HCT116 (cell line): ENCODE measurements at regions not wholly inside any gene's neighbourhood (a gene's known extent, or its start where the extent isn't known, plus 50 kb on each side); places are given as distances from the start of the nearest gene placed in this dataset.

Source experiments
- ATAC-seq: fragments of 200-7000 bp; cut with Tn5 transposase; 2 replicates; pipeline ENCODE4 v1.9.1; 2020; ENCODE audit warnings: mild to moderate bottlenecking, moderate library complexity
- BruUV-seq: library from RNA; stranded (reverse); fragments of 400-500 nt; replicated peaks from 2 replicates; lab custom pipeline; 2021; lab: Mats Ljungman, UMichigan
- CTCF ChIA-PET: fragments of 300-600 bp; sonication (Branson Sonifier 250); formaldehyde crosslinking; loops from one replicate; lab custom pipeline; 2021; ENCODE audit warnings: antibody characterized with exemption; lab: Charles Lee
- POLR2A ChIA-PET: fragments of 300-600, 350-600 bp; sonication (Branson Sonifier 250); formaldehyde crosslinking; loops from one replicate; lab custom pipeline; 2021; ENCODE audit warnings: antibody characterized with exemption; lab: Charles Lee
- RAD21 ChIA-PET, 2 experiments: fragments of 300-600 bp; sonication (Branson Sonifier 250); formaldehyde crosslinking; loops; one replicate each; lab custom pipeline; 2023; ENCODE audit warnings: low total read pairs in 2 of 2; ENCODE audit not compliant: uncharacterized antibody in 2 of 2, unreplicated experiment in 2 of 2, low non-redundant PET in 1 of 2; lab: Charles Lee
- DNase-seq: peaks from one replicate; pipeline ENCODE4 v3.0.0-alpha.2; 2010; ENCODE audit warnings: low read depth, low spot score
- H2AFZ ChIP-seq: fragments of 200-600 bp; shearing (Covaris generic), sonication (generic); 2 replicates; pipeline ENCODE4 v1.6.1; 2017; ENCODE audit warnings: low read depth, mixed run types, mixed read lengths, antibody characterized with exemption, low read length; ENCODE audit not compliant: poor library complexity, severe bottlenecking
- H3K27ac ChIP-seq: 2 replicates; pipeline ENCODE4 v1.5.1; 2012; ENCODE audit warnings: low read depth, low read length
- H3K27me3 ChIP-seq: fragments of 200-600 bp; sonication (generic); 2 replicates; pipeline ENCODE4 v1.6.1; 2016; ENCODE audit warnings: mixed run types, low read length, mixed read lengths; ENCODE audit not compliant: insufficient read depth
- H3K36me3 ChIP-seq, 2 experiments: fragments of 200-500 bp in 1 of 2; fragments of 200-600 bp in 1 of 2; sonication (Bioruptor generic) in 1 of 2; sonication (generic) in 1 of 2; 2 replicates each; pipeline versions ENCODE4 v1.5.1 to v1.6.1; 2014 to 2016; ENCODE audit warnings: low read length in 2 of 2, inconsistent platforms in 1 of 2, mixed read lengths in 1 of 2, mixed run types in 1 of 2; ENCODE audit not compliant: insufficient read depth in 2 of 2, control insufficient read depth in 1 of 2
- H3K4me1 ChIP-seq, 2 experiments: fragments of 200-600 bp in 1 of 2; sonication (generic) in 1 of 2; 2 replicates each; pipeline versions ENCODE4 v1.5.1 to v1.6.1; 2012 to 2017; ENCODE audit warnings: low read length in 2 of 2, inconsistent platforms in 1 of 2, mild to moderate bottlenecking in 1 of 2, mixed read lengths in 1 of 2, mixed run types in 1 of 2, moderate library complexity in 1 of 2; ENCODE audit not compliant: insufficient read depth in 2 of 2, control insufficient read depth in 1 of 2
- H3K4me2 ChIP-seq: fragments of 200-600 bp; sonication (generic); 2 replicates; pipeline ENCODE4 v1.6.1; 2017; ENCODE audit warnings: mixed run types, low read length, mixed read lengths
- H3K4me3 ChIP-seq, 2 experiments: fragments of 200-600 bp in 1 of 2; sonication (generic) in 1 of 2; replicated peaks in 1 of 2; 2 replicates each; pipeline ENCODE4 v1.5.1; 2011 to 2016; ENCODE audit warnings: low read length in 2 of 2, control low read depth in 1 of 2, low read depth in 1 of 2, mild to moderate bottlenecking in 1 of 2, mixed read lengths in 1 of 2, mixed run types in 1 of 2
- H3K79me2 ChIP-seq: fragments of 200-600 bp; sonication (generic); 2 replicates; pipeline ENCODE4 v1.6.1; 2017; ENCODE audit warnings: mild to moderate bottlenecking, mixed run types, low read length, moderate library complexity, mixed read lengths; ENCODE audit not compliant: insufficient read depth
- H3K9ac ChIP-seq: fragments of 200-600 bp; sonication (generic); 2 replicates; pipeline ENCODE4 v1.6.1; 2016; ENCODE audit warnings: low read length, mixed read lengths
- H3K9me2 ChIP-seq: fragments of 200-600 bp; sonication (generic), shearing (Covaris generic); 2 replicates; pipeline ENCODE4 v1.6.1; 2017; ENCODE audit warnings: mixed run types, mild to moderate bottlenecking, moderate library complexity; ENCODE audit not compliant: insufficient read depth
- H3K9me3 ChIP-seq, 2 experiments: fragments of 200-500 bp in 1 of 2; fragments of 200-600 bp in 1 of 2; sonication (Bioruptor generic) in 1 of 2; sonication (generic) in 1 of 2; 2 replicates each; pipeline ENCODE4 v1.6.1; 2014 to 2017; ENCODE audit warnings: low read length in 2 of 2, mixed read lengths in 2 of 2, inconsistent platforms in 1 of 2, low read depth in 1 of 2, mild to moderate bottlenecking in 1 of 2, mixed run types in 1 of 2, moderate library complexity in 1 of 2; ENCODE audit not compliant: control insufficient read depth in 1 of 2, insufficient read depth in 1 of 2
- H4K20me1 ChIP-seq: fragments of 200-600 bp; sonication (generic), shearing (Covaris generic); 2 replicates; pipeline ENCODE4 v1.6.1; 2017; ENCODE audit warnings: mixed run types, mild to moderate bottlenecking, moderate library complexity; ENCODE audit not compliant: insufficient read depth
- CBX3 ChIP-seq: IDR thresholded peaks from 2 replicates; pipeline ENCODE4 v1.6.1; 2012; ENCODE audit warnings: low read depth
- EGR1 ChIP-seq: IDR thresholded peaks from 2 replicates; pipeline ENCODE4 v1.6.1; 2012; ENCODE audit warnings: low read depth
- ELF1 ChIP-seq: IDR thresholded peaks from 2 replicates; pipeline ENCODE4 v1.6.1; 2012; ENCODE audit warnings: low read depth, borderline replicate concordance
- EZH2 ChIP-seq: fragments of 200-600 bp; sonication (generic); IDR thresholded peaks from 2 replicates; pipeline ENCODE4 v1.6.1; 2017; ENCODE audit warnings: antibody characterized with exemption, mixed run types
- JUND ChIP-seq: IDR thresholded peaks from 2 replicates; pipeline ENCODE4 v1.6.1; 2012
- REST ChIP-seq: IDR thresholded peaks from 2 replicates; pipeline ENCODE4 v1.6.1; 2012; ENCODE audit warnings: low read depth
- SIN3A ChIP-seq: IDR thresholded peaks from 2 replicates; pipeline ENCODE4 v1.6.1; 2012; ENCODE audit warnings: low read depth
- YY1 ChIP-seq: IDR thresholded peaks from 2 replicates; pipeline ENCODE4 v1.6.1; 2011; ENCODE audit warnings: low read length, low read depth, moderate library complexity, mild to moderate bottlenecking; ENCODE audit not compliant: insufficient replicate concordance; ENCODE audit errors: extremely low read depth
- intact Hi-C: fragments of 100-400 bp; cut with micrococcal nuclease; formaldehyde crosslinking; loops from 2 replicates; pipeline ENCODE4 v1.10.0; 2022

- no peak for TF ChIP-seq ELF1
- no peak for TF ChIP-seq EZH2
These were observed 516.9 kb upstream of the ZNF608 start (continued) for GRCh38 chr5:125263356-125263755.

- ChIA-PET CTCF (no interaction called here), POLR2A (no interaction called here), RAD21 (no interaction called here)
- ATAC-seq (no peak), DNase-seq (no peak)
- Histone ChIP-seq H2AFZ (no peak overlapping the region), H3K9me3 (no peaks in the 10 kb centered on the region), H3K27me3 (no peaks in the 10 kb centered on the region), H3K36me3 (no peaks in the 10 kb centered on the region), H3K9me2 (no peaks in the 10 kb centered on the region), H3K79me2 (no peaks in the 10 kb centered on the region), H3K27ac (no peak overlapping the region), H3K4me3 (no peak overlapping the region), H3K4me1 (no peaks in the 10 kb centered on the region), H3K4me2 (no peak overlapping the region), H3K9ac (no peak overlapping the region), H4K20me1 (no peaks in the 10 kb centered on the region)
- TF ChIP-seq YY1 (no peak), CBX3 (no peak), REST (no peak), EGR1 (no peak), SIN3A (no peak), JUND (no peak)
- intact Hi-C loops = no loop called here
- no TSS peak for BruUV-seq
These were observed 519.7 kb upstream of the ZNF608 start for GRCh38 chr5:125266106-125266505.
